ENCODE measurements at regions not wholly inside any gene's neighbourhood (a gene's known extent, or its start where the extent isn't known, plus 50 kb on each side); places are given as distances from the start of the nearest gene placed in this dataset.

- TF ChIP-seq CTCF (IDR thresholded peaks at IDR 0.05), result no peak
- no peak for TF ChIP-seq POLR2A (IDR thresholded peaks at IDR 0.05)
- no peak for TF ChIP-seq EP300 (IDR thresholded peaks at IDR 0.05)
Measured at GRCh38 chr17:12528036-12528435, 137.7 kb upstream of the MYOCD start.

Data from tibial nerve (tissue), 4 donors.